ENCODE measurements at regions not wholly inside any gene's neighbourhood (a gene's known extent, or its start where the extent isn't known, plus 50 kb on each side); places are given as distances from the start of the nearest gene placed in this dataset.

DNA sequence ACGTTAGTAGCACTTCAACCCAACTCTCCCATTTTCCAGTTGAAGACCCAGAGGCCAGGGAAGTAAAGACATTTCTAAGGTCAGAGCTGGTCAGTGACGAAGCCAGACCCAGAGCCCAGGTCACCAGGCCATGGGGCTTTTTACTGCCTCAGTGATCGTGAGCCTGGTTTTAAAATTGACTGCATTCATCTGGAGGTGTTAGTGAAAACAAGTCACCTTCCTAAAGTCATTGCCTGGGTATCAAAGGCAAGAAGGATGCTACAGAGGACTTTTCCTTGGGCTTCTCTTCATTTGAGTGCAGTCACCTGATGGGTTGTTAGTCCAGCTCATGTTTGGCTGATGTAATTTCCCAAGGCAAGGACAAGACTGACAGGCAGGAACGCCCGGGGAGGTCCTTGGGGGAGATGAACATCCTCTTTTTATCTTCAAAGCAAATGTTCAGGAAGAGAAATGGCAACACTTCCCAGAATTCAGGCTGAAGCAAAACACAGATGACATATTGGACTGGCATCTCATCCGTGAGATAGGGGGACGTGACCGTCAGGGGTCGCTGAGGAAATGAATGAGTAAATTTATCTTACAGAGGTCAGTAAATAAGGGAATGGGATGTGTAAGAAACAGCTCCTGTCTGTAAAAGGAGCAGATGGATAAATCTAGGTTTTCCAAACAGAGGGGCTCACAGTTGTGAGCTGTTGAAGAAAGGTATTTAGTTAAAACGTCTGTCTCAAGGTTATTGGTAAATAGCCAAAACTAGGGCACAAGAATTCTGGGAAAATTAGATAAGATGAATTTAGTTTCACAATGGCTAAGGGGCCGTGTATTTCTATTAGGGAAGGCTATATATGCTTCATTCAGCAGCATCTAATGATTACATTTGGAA, 201.2 kb downstream of the OPA1 start:
- Histone ChIP-seq H3K9me3 (ENCODE audit: control insufficient read depth in 4 of 4, low read length in 3 of 4) (no peaks in the 10 kb centered on the region), H3K9ac (ENCODE audit: low read depth in 1 of 2, low read length in 2 of 2) (no peak overlapping the region), H3K4me3 (ENCODE audit: low read depth in 1 of 3, low read length in 3 of 3) (no peak overlapping the region), H3K4me1 (ENCODE audit: control insufficient read depth in 4 of 4, insufficient read depth in 4 of 4, low read length in 3 of 4) (no peaks in the 10 kb centered on the region), H3K27ac (ENCODE audit: low read depth in 1 of 2, low read length in 2 of 2) (no peak overlapping the region), H3K27me3 (ENCODE audit: control insufficient read depth in 4 of 4, insufficient read depth in 4 of 4, low read length in 3 of 4) (no peaks in the 10 kb centered on the region), H3K36me3 (ENCODE audit: control insufficient read depth in 4 of 4, insufficient read depth in 3 of 4, low read depth in 1 of 4, low read length in 3 of 4) (no peaks in the 10 kb centered on the region)
- WGBS: 47% methylated on average over 11 of the region's 11 CpGs
- no peak for DNase-seq (ENCODE audit: low spot score)
- TF ChIP-seq RXRA (IDR thresholded peaks at IDR 0.05): no peak
- no peak for TF ChIP-seq FOXA1 (IDR thresholded peaks at IDR 0.05)
- TF ChIP-seq FOXA2 (IDR thresholded peaks at IDR 0.05): no peak
- no peak for TF ChIP-seq YY1 (IDR thresholded peaks at IDR 0.05)
- TF ChIP-seq, protein P1, sequence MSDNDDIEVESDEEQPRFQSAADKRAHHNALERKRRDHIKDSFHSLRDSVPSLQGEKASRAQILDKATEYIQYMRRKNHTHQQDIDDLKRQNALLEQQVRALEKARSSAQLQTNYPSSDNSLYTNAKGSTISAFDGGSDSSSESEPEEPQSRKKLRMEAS (IDR thresholded peaks at IDR 0.05): no peak
- no peak for TF ChIP-seq TAF1 (conservative IDR thresholded peaks at IDR 0.05)
- TF ChIP-seq RAD21 (IDR thresholded peaks at IDR 0.05): no peak
- TF ChIP-seq HNF4A (conservative IDR thresholded peaks at IDR 0.05): no peak
- TF ChIP-seq, protein P2, sequence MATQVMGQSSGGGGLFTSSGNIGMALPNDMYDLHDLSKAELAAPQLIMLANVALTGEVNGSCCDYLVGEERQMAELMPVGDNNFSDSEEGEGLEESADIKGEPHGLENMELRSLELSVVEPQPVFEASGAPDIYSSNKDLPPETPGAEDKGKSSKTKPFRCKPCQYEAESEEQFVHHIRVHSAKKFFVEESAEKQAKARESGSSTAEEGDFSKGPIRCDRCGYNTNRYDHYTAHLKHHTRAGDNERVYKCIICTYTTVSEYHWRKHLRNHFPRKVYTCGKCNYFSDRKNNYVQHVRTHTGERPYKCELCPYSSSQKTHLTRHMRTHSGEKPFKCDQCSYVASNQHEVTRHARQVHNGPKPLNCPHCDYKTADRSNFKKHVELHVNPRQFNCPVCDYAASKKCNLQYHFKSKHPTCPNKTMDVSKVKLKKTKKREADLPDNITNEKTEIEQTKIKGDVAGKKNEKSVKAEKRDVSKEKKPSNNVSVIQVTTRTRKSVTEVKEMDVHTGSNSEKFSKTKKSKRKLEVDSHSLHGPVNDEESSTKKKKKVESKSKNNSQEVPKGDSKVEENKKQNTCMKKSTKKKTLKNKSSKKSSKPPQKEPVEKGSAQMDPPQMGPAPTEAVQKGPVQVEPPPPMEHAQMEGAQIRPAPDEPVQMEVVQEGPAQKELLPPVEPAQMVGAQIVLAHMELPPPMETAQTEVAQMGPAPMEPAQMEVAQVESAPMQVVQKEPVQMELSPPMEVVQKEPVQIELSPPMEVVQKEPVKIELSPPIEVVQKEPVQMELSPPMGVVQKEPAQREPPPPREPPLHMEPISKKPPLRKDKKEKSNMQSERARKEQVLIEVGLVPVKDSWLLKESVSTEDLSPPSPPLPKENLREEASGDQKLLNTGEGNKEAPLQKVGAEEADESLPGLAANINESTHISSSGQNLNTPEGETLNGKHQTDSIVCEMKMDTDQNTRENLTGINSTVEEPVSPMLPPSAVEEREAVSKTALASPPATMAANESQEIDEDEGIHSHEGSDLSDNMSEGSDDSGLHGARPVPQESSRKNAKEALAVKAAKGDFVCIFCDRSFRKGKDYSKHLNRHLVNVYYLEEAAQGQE (IDR thresholded peaks at IDR 0.05): no peak
- no peak for TF ChIP-seq HNF4G (IDR thresholded peaks at IDR 0.05)

DNA sequence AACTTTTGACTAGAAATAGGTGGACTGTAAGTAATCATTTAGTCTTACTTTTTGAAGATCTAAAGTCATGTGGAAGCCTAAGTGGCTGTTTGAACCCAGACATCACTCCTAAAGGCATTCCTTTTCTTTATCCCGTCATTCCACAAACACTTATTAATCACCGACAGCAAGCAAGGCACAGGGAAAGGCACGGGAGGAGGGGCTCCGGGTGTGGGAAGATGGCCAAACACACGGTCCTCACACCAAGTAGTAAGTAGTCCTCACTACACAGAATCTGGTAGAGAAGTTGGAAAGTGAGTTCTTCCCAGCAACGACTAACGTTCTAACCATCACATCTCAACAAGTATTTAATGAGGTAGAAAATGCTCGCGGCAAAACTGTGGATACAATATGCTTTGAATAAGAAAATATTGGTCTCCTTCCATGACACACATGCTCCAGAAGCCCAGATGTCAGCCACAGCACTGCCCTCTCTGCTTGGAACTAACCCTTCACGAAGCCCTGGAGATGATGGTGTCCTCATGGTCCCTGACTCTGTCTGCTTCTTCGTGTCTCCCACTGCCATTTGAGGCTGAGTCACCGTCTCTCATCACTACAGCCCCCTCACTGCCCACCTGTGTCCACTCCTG, 202.2 kb downstream of the OPA1 start:
- no peak overlapping the region for H3K9ac ChIP-seq (ENCODE audit: low read depth in 1 of 2, low read length in 2 of 2)
- WGBS: 86% methylated on average over 12 of the region's 12 CpGs
- H3K4me3 ChIP-seq (ENCODE audit: low read depth in 1 of 3, low read length in 3 of 3): no peak overlapping the region
- no peak overlapping the region for H3K27ac ChIP-seq (ENCODE audit: low read depth in 1 of 2, low read length in 2 of 2)
- no peaks in the 10 kb centered on the region for H3K36me3 ChIP-seq (ENCODE audit: control insufficient read depth in 4 of 4, insufficient read depth in 3 of 4, low read depth in 1 of 4, low read length in 3 of 4)
- TF ChIP-seq TAF1 (conservative IDR thresholded peaks at IDR 0.05) (no peak), HNF4A (conservative IDR thresholded peaks at IDR 0.05) (no peak), YY1 (IDR thresholded peaks at IDR 0.05) (no peak), RXRA (IDR thresholded peaks at IDR 0.05) (no peak), RAD21 (IDR thresholded peaks at IDR 0.05) (no peak), HNF4G (IDR thresholded peaks at IDR 0.05) (no peak), FOXA2 (IDR thresholded peaks at IDR 0.05) (no peak), FOXA1 (IDR thresholded peaks at IDR 0.05) (no peak), NR2F2 (IDR thresholded peaks at IDR 0.05) (no peak), GABPA (IDR thresholded peaks at IDR 0.05 in 1 of 2, conservative IDR thresholded peaks at IDR 0.05 in 1 of 2) (no peak), SP1 (IDR thresholded peaks at IDR 0.05) (no peak), JUND (IDR thresholded peaks at IDR 0.05) (no peak), EGR1 (IDR thresholded peaks at IDR 0.05; ENCODE audit: low read depth in 2 of 2) (no peak)
- TF ChIP-seq, protein P3, sequence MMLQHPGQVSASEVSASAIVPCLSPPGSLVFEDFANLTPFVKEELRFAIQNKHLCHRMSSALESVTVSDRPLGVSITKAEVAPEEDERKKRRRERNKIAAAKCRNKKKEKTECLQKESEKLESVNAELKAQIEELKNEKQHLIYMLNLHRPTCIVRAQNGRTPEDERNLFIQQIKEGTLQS (IDR thresholded peaks at IDR 0.05): no peak
- TF ChIP-seq, protein P4, sequence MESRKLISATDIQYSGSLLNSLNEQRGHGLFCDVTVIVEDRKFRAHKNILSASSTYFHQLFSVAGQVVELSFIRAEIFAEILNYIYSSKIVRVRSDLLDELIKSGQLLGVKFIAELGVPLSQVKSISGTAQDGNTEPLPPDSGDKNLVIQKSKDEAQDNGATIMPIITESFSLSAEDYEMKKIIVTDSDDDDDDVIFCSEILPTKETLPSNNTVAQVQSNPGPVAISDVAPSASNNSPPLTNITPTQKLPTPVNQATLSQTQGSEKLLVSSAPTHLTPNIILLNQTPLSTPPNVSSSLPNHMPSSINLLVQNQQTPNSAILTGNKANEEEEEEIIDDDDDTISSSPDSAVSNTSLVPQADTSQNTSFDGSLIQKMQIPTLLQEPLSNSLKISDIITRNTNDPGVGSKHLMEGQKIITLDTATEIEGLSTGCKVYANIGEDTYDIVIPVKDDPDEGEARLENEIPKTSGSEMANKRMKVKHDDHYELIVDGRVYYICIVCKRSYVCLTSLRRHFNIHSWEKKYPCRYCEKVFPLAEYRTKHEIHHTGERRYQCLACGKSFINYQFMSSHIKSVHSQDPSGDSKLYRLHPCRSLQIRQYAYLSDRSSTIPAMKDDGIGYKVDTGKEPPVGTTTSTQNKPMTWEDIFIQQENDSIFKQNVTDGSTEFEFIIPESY (IDR thresholded peaks at IDR 0.05): no peak
- TF ChIP-seq, protein P5, sequence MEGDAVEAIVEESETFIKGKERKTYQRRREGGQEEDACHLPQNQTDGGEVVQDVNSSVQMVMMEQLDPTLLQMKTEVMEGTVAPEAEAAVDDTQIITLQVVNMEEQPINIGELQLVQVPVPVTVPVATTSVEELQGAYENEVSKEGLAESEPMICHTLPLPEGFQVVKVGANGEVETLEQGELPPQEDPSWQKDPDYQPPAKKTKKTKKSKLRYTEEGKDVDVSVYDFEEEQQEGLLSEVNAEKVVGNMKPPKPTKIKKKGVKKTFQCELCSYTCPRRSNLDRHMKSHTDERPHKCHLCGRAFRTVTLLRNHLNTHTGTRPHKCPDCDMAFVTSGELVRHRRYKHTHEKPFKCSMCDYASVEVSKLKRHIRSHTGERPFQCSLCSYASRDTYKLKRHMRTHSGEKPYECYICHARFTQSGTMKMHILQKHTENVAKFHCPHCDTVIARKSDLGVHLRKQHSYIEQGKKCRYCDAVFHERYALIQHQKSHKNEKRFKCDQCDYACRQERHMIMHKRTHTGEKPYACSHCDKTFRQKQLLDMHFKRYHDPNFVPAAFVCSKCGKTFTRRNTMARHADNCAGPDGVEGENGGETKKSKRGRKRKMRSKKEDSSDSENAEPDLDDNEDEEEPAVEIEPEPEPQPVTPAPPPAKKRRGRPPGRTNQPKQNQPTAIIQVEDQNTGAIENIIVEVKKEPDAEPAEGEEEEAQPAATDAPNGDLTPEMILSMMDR (IDR thresholded peaks at IDR 0.05; ENCODE audit: low read depth, low read length, missing input control): no peak
- TF ChIP-seq, protein P1 (IDR thresholded peaks at IDR 0.05): no peak
- TF ChIP-seq, protein P2 (IDR thresholded peaks at IDR 0.05): no peak
- no peaks in the 10 kb centered on the region for H3K9me3 ChIP-seq (ENCODE audit: control insufficient read depth in 4 of 4, low read length in 3 of 4)
- no peaks in the 10 kb centered on the region for H3K27me3 ChIP-seq (ENCODE audit: control insufficient read depth in 4 of 4, insufficient read depth in 4 of 4, low read length in 3 of 4)
- H3K4me1 ChIP-seq (ENCODE audit: control insufficient read depth in 4 of 4, insufficient read depth in 4 of 4, low read length in 3 of 4): no peaks in the 10 kb centered on the region
- DNase-seq (ENCODE audit: low spot score): no peak

All from liver (tissue), 8 donors.